ENCODE measurements at regions not wholly inside any gene's neighbourhood (a gene's known extent, or its start where the extent isn't known, plus 50 kb on each side); places are given as distances from the start of the nearest gene placed in this dataset.

GRCh38 chr18:41604964-41605363, 350.1 kb upstream of the PIK3C3 start (continued):
- TF ChIP-seq FOXA1 (IDR thresholded peaks at IDR 0.05): no peak
- TF ChIP-seq EGR1 (IDR thresholded peaks at IDR 0.05; ENCODE audit: low read depth in 2 of 2): no peak
- TF ChIP-seq TAF1 (conservative IDR thresholded peaks at IDR 0.05): no peak
- TF ChIP-seq MAX (IDR thresholded peaks at IDR 0.05): no peak
- no peak for TF ChIP-seq CTCF (IDR thresholded peaks at IDR 0.05; ENCODE audit: low read depth, low read length, missing input control)
- no peak for TF ChIP-seq FOXA2 (IDR thresholded peaks at IDR 0.05)
- no peak for TF ChIP-seq HNF4G (IDR thresholded peaks at IDR 0.05)
- TF ChIP-seq JUND (IDR thresholded peaks at IDR 0.05): no peak
- no peak for TF ChIP-seq ATF3 (IDR thresholded peaks at IDR 0.05)

GRCh38 chr18:41602034-41602433, 353.0 kb upstream of the PIK3C3 start:
- no peaks in the 10 kb centered on the region for H3K9me3 ChIP-seq (ENCODE audit: control insufficient read depth in 4 of 4, low read length in 3 of 4)
- H3K27ac ChIP-seq (ENCODE audit: low read depth in 1 of 2, low read length in 2 of 2): no peak overlapping the region
- H3K4me3 ChIP-seq (ENCODE audit: low read depth in 1 of 3, low read length in 3 of 3): no peak overlapping the region
- H3K27me3 ChIP-seq (ENCODE audit: control insufficient read depth in 4 of 4, insufficient read depth in 4 of 4, low read length in 3 of 4): no peaks in the 10 kb centered on the region
- no peak overlapping the region for H3K9ac ChIP-seq (ENCODE audit: low read depth in 1 of 2, low read length in 2 of 2)
- no peak for TF ChIP-seq GABPA (IDR thresholded peaks at IDR 0.05 in 1 of 2, conservative IDR thresholded peaks at IDR 0.05 in 1 of 2)
- TF ChIP-seq MAX (IDR thresholded peaks at IDR 0.05): no peak
- no peak for TF ChIP-seq FOXA2 (IDR thresholded peaks at IDR 0.05)
- no peak for TF ChIP-seq JUND (IDR thresholded peaks at IDR 0.05)
- TF ChIP-seq NR2F2 (IDR thresholded peaks at IDR 0.05): no peak
- TF ChIP-seq SP1 (IDR thresholded peaks at IDR 0.05): no peak
- TF ChIP-seq YY1 (IDR thresholded peaks at IDR 0.05): no peak
- TF ChIP-seq EGR1 (IDR thresholded peaks at IDR 0.05; ENCODE audit: low read depth in 2 of 2): no peak
- TF ChIP-seq HNF4A (conservative IDR thresholded peaks at IDR 0.05): no peak
- TF ChIP-seq RAD21 (IDR thresholded peaks at IDR 0.05): no peak
- TF ChIP-seq FOXA1 (IDR thresholded peaks at IDR 0.05): no peak
- TF ChIP-seq RXRA (IDR thresholded peaks at IDR 0.05): no peak
- no peak for TF ChIP-seq ATF3 (IDR thresholded peaks at IDR 0.05)
- TF ChIP-seq REST (IDR thresholded peaks at IDR 0.05): no peak
- no peaks in the 10 kb centered on the region for H3K36me3 ChIP-seq (ENCODE audit: control insufficient read depth in 4 of 4, insufficient read depth in 3 of 4, low read depth in 1 of 4, low read length in 3 of 4)
- 79% methylated on average over 4 of the region's 4 CpGs for WGBS
- no peak for DNase-seq (ENCODE audit: low spot score)
- no peaks in the 10 kb centered on the region for H3K4me1 ChIP-seq (ENCODE audit: control insufficient read depth in 4 of 4, insufficient read depth in 4 of 4, low read length in 3 of 4)

All from liver (tissue), 8 donors.